Activated B cell treated with CpG ODN at 0.5 μM for 24 hours (primary cell): ENCODE measurements at regions not wholly inside any gene's neighbourhood (a gene's known extent, or its start where the extent isn't known, plus 50 kb on each side); places are given as distances from the start of the nearest gene placed in this dataset.
"Not testable (repeated sequence)": the region's sequence is repeated elsewhere in the genome, so short reads cannot be mapped to it uniquely, and the experiment has no call there.

Experiments
- ATAC-seq: fragments of 200-7000 bp; cut with Tn5 transposase; one replicate; pipeline ENCODE4 v1.10.0; 2021; ENCODE audit warnings: low read depth, mild to moderate bottlenecking, moderate library complexity
- CTCF ChIA-PET: fragments of 350-600 bp; sonication (Branson Sonifier 250); formaldehyde crosslinking; loops from one replicate; lab custom pipeline; 2021; ENCODE audit warnings: antibody characterized with exemption; lab: Charles Lee
- POLR2A ChIA-PET: fragments of 350-600 bp; sonication (Branson Sonifier 250); formaldehyde crosslinking; loops from one replicate; lab custom pipeline; 2021; ENCODE audit warnings: antibody characterized with exemption; lab: Charles Lee
- DNase-seq: peaks from one replicate; pipeline ENCODE4 v3.0.0; 2022
- H3K27ac Mint-ChIP-seq: one replicate; pipeline ENCODE4 v1.8.0; 2020; ENCODE audit warnings: mixed read lengths
- H3K27me3 Mint-ChIP-seq: one replicate; pipeline ENCODE4 v1.8.0; 2021; ENCODE audit warnings: mixed read lengths
- H3K36me3 Mint-ChIP-seq: one replicate; pipeline ENCODE4 v1.8.0; 2021; ENCODE audit warnings: low read depth, mixed read lengths
- H3K4me1 Mint-ChIP-seq: one replicate; pipeline ENCODE4 v1.8.0; 2021; ENCODE audit warnings: mixed read lengths
- H3K4me3 Mint-ChIP-seq: one replicate; pipeline ENCODE4 v1.8.0; 2020; ENCODE audit warnings: mild to moderate bottlenecking, mixed read lengths
- H3K9me3 Mint-ChIP-seq: one replicate; pipeline ENCODE4 v1.8.0; 2020; ENCODE audit warnings: mixed read lengths
- intact Hi-C: fragments of 100-400 bp; cut with micrococcal nuclease; formaldehyde crosslinking; loops from one replicate; pipeline ENCODE4 v1.15.1; 2024
- TF ChIP-seq, protein P1 (sequence below): fragments of 200-600 bp; IDR thresholded peaks from one replicate; pipeline ENCODE4 v1.8.0; 2022; ENCODE audit warnings: antibody characterized with exemption, mild to moderate bottlenecking

DNA sequence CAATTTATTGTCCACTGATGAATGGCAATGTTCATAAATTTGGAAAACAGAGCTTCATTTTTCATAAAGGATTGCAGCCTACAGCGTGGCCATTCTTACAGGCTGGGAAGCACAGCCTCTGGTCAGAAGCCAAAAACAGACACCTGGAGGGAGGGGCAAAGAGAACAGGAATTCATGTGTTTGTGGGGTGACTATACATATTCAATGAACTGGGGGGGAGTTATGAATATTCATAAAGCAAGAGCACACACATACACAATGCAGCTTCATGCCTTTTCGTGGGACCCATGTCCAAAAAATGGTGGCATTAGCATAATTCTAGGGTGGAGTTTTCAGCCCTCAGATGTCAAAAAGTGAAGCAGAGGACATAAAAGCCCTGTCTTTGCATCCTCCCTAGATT, 173.3 kb downstream of the VEGFC start:
- TF ChIP-seq, protein P1, sequence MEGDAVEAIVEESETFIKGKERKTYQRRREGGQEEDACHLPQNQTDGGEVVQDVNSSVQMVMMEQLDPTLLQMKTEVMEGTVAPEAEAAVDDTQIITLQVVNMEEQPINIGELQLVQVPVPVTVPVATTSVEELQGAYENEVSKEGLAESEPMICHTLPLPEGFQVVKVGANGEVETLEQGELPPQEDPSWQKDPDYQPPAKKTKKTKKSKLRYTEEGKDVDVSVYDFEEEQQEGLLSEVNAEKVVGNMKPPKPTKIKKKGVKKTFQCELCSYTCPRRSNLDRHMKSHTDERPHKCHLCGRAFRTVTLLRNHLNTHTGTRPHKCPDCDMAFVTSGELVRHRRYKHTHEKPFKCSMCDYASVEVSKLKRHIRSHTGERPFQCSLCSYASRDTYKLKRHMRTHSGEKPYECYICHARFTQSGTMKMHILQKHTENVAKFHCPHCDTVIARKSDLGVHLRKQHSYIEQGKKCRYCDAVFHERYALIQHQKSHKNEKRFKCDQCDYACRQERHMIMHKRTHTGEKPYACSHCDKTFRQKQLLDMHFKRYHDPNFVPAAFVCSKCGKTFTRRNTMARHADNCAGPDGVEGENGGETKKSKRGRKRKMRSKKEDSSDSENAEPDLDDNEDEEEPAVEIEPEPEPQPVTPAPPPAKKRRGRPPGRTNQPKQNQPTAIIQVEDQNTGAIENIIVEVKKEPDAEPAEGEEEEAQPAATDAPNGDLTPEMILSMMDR: no peak
- no peak for ATAC-seq
- intact Hi-C loops: no loop called here
- H3K9me3 Mint-ChIP-seq: no peaks in the 10 kb centered on the region
- DNase-seq: no peak
- POLR2A ChIA-PET: no interaction called here
- H3K36me3 Mint-ChIP-seq: no peaks in the 10 kb centered on the region
- CTCF ChIA-PET: no interaction called here
- H3K4me1 Mint-ChIP-seq: no peaks in the 10 kb centered on the region
- H3K27me3 Mint-ChIP-seq: no peaks in the 10 kb centered on the region
- no peak overlapping the region for H3K27ac Mint-ChIP-seq
- no peak overlapping the region for H3K4me3 Mint-ChIP-seq

DNA sequence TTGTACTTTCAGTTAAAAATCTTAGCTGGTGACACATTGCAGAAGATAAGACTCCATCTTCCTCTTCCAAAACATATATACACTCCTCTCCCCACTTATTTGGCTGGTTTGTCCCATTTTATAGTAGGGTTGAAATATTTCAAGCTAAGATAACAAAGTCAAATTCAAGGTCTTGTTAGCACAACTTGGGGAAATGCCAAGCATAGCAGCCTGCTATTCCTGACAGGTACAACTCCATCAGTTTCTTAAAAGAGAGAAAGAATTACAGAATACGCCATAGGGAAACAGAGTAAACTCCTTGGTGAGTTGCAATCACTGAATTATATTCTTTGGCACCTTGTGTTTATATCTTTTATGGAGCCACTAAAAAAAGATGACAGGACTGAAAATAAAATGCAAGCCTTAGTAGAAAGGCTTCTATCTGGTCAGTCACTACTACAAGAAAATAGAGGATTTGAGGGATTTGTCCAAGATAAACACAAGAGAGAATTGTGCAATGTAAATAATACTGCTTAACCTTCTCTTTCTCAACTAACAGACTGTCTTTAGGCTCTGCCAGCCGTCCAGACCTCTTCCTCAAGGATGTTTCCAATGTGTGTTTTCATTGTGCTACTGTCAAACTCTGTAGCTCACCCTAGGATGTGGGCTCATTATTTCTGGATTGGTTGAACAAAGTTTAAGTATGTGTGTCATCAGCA, 170.3 kb downstream of the VEGFC start:
- intact Hi-C loops: no loop called here
- Mint-ChIP-seq H3K27me3 (no peaks in the 10 kb centered on the region), H3K4me3 (no peak overlapping the region), H3K4me1 (no peaks in the 10 kb centered on the region), H3K27ac (no peak overlapping the region), H3K9me3 (no peaks in the 10 kb centered on the region), H3K36me3 (no peaks in the 10 kb centered on the region)
- TF ChIP-seq, protein P1: no peak
- DNase-seq: no peak
- CTCF ChIA-PET: no interaction called here
- no peak for ATAC-seq
- POLR2A ChIA-PET: no interaction called here

DNA sequence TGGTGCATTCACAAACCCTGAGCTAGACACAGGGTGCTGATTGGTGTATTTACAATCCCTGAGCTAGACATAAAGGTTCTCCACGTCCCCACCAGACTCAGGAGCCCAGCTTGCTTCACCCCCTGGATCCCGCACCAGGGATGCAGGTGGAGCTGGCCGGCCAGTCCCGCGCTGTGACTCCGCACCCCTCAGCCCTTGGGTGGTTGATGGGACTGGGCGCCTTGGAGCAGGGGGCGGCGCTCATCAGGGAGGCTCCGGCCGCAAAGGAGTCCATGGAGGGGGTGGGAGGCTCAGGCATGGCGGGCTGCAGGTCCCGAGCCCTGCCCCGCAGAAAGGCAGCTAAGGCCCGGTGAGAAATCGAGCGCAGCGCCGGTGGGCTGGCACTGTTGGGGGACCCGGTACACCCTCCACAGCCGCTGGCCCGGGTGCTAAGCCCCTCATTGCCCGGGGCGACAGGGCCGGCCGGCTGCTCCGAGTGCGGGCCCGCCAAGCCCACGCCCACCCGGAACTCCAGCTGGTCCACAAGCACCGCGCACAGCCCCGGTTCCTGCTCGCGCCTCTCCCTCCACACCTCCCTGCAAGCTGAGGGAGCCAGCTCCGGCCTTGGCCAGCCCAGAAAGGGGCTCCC, 167.6 kb downstream of the VEGFC start:
- CTCF ChIA-PET, ATAC-seq, H3K36me3 Mint-ChIP-seq, H3K9me3 Mint-ChIP-seq, H3K27me3 Mint-ChIP-seq, H3K4me3 Mint-ChIP-seq, H3K27ac Mint-ChIP-seq, DNase-seq, H3K4me1 Mint-ChIP-seq, intact Hi-C loops, POLR2A ChIA-PET: not testable (repeated sequence)

DNA sequence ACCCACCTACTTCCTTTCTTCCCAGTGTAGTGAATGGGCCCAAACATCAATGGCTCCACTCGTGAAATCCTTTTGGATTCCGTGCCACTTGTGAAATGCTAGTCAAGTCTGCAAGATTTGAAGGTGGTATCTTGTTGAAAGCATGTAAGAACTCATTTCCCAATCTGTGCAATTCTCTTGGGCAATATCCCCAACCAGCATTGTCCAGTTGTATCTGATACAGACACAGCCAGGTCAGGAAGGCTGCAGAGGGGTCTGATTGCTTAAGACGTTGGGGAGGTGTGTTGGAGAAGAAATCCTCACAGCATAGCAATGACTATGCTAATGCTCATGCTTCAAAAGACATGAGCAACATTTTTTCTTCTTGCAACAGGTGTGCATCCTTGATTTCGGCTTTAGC, 164.8 kb downstream of the VEGFC start:
- POLR2A ChIA-PET: no interaction called here
- no peak for ATAC-seq
- no peak overlapping the region for H3K27ac Mint-ChIP-seq
- H3K4me3 Mint-ChIP-seq: no peak overlapping the region
- no peak for DNase-seq
- no peaks in the 10 kb centered on the region for H3K36me3 Mint-ChIP-seq
- peaks cover 4% of the 10 kb centered on the region for H3K9me3 Mint-ChIP-seq
- H3K27me3 Mint-ChIP-seq: no peaks in the 10 kb centered on the region
- TF ChIP-seq, protein P1: no peak
- intact Hi-C loops: no loop called here
- CTCF ChIA-PET: no interaction called here
- H3K4me1 Mint-ChIP-seq: no peaks in the 10 kb centered on the region

DNA sequence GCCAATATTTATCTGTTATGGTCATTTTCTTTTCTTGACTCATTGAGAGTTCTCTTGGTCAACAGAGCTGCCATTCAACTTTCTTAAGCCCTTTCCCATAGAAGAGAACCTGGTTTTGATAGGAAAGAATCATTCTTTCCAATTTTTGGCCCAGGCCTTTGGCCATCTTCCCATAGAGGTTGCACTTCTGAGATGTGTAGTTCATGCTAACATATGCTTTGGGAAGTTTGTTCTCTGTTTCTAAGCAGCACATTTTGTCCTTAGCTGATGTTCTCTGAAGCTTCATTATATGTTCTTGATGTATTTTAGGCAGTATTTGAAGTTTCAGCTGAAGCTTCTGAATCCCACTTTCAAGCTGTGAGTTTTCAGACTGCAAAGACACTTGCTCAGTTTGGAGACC, 161.1 kb downstream of the VEGFC start:
- ChIA-PET CTCF (no interaction called here), POLR2A (no interaction called here)
- ATAC-seq (no peak), DNase-seq (no peak)
- intact Hi-C loops: no loop called here
- Mint-ChIP-seq H3K27ac (no peak overlapping the region), H3K27me3 (no peaks in the 10 kb centered on the region), H3K4me1 (no peaks in the 10 kb centered on the region), H3K36me3 (no peaks in the 10 kb centered on the region), H3K9me3 (peaks cover 4% of the 10 kb centered on the region), H3K4me3 (no peak overlapping the region)
- TF ChIP-seq, protein P1: no peak
